PFSK-1 (cell line): ENCODE measurements at regions not wholly inside any gene's neighbourhood (a gene's known extent, or its start where the extent isn't known, plus 50 kb on each side); places are given as distances from the start of the nearest gene placed in this dataset.

Experiments used
- FOXP2 ChIP-seq: optimal IDR thresholded peaks from 2 replicates; pipeline ENCODE3; 2011; ENCODE audit warnings: borderline replicate concordance, control low read depth, inconsistent platforms; ENCODE audit not compliant: insufficient read depth; ENCODE audit errors: extremely low read length, extremely low read depth
- POLR2AphosphoS5 ChIP-seq: IDR thresholded peaks from 2 replicates; pipeline ENCODE4 v1.6.1; 2012; ENCODE audit warnings: low read depth, mild to moderate bottlenecking, control low read depth, low read length, moderate library complexity
- SIN3A ChIP-seq: IDR thresholded peaks from 2 replicates; pipeline ENCODE4 v1.6.1; 2012; ENCODE audit warnings: mild to moderate bottlenecking, low read length, moderate library complexity, borderline replicate concordance; ENCODE audit not compliant: insufficient read depth
- TAF1 ChIP-seq: IDR thresholded peaks from 2 replicates; pipeline ENCODE4 v1.6.1; 2012; ENCODE audit warnings: low read length, control low read depth, borderline replicate concordance; ENCODE audit not compliant: insufficient read depth
- TF ChIP-seq, protein P1 (sequence below), 2 experiments: IDR thresholded peaks; 2 replicates each; pipeline versions ENCODE4 v1.6.1 to v1.8.0; 2011 to 2012; ENCODE audit warnings: low read depth in 2 of 2, low read length in 2 of 2, control low read depth in 1 of 2, inconsistent platforms in 1 of 2, mild to moderate bottlenecking in 1 of 2, moderate library complexity in 1 of 2; ENCODE audit not compliant: insufficient read depth in 1 of 2

DNA sequence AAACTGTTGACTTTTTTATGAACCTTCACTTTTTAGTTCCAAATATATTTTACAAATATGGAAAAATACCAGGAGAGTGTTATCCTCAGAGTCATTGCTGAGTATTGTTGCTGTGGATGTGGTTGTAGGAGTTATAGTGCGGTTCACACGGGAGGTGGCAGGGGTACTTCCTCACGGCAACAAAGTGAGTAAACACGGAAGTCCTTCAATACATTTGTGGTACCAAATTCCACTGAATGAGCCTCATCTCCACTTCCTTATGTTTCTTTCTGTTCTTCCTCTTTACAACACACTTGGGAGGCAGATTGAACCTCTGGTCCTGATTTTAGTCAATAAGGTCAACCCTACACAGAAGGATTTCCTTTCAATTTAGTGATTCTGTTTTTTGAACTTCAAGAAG, 371.8 kb downstream of the BTBD3 start:
- no peak for TF ChIP-seq FOXP2
- TF ChIP-seq POLR2AphosphoS5: no peak
- TF ChIP-seq, protein P1, sequence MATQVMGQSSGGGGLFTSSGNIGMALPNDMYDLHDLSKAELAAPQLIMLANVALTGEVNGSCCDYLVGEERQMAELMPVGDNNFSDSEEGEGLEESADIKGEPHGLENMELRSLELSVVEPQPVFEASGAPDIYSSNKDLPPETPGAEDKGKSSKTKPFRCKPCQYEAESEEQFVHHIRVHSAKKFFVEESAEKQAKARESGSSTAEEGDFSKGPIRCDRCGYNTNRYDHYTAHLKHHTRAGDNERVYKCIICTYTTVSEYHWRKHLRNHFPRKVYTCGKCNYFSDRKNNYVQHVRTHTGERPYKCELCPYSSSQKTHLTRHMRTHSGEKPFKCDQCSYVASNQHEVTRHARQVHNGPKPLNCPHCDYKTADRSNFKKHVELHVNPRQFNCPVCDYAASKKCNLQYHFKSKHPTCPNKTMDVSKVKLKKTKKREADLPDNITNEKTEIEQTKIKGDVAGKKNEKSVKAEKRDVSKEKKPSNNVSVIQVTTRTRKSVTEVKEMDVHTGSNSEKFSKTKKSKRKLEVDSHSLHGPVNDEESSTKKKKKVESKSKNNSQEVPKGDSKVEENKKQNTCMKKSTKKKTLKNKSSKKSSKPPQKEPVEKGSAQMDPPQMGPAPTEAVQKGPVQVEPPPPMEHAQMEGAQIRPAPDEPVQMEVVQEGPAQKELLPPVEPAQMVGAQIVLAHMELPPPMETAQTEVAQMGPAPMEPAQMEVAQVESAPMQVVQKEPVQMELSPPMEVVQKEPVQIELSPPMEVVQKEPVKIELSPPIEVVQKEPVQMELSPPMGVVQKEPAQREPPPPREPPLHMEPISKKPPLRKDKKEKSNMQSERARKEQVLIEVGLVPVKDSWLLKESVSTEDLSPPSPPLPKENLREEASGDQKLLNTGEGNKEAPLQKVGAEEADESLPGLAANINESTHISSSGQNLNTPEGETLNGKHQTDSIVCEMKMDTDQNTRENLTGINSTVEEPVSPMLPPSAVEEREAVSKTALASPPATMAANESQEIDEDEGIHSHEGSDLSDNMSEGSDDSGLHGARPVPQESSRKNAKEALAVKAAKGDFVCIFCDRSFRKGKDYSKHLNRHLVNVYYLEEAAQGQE (IDR thresholded peaks at IDR 0.05; ENCODE audit: insufficient read depth in 1 of 2, low read depth in 2 of 2, low read length in 2 of 2): no peak
- no peak for TF ChIP-seq SIN3A
- TF ChIP-seq TAF1: no peak

GRCh38 chr20:12291386-12291785, 373.7 kb downstream of the BTBD3 start:
- TF ChIP-seq FOXP2: no peak
- TF ChIP-seq SIN3A: no peak
- TF ChIP-seq, protein P1 (IDR thresholded peaks at IDR 0.05; ENCODE audit: insufficient read depth in 1 of 2, low read depth in 2 of 2, low read length in 2 of 2): no peak
- no peak for TF ChIP-seq POLR2AphosphoS5
- no peak for TF ChIP-seq TAF1

DNA sequence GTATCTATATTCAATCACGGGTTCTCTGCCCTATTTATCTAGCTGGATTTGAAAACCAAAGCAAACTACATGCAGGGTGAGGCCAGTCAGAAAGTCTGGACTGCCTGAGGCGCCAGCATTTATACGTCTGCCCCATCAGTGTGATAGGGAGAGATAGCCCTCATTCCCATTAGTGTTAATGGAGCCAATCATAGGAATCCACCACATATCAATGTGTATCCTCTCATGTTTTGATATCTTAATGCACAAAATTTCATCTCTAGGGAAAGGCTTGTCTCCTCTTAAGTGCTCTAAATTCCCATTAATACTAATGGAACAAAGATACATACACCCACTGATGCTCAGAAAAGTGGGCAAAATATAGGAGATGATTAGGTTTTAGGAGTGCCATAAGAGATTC, 376.2 kb downstream of the BTBD3 start:
- TF ChIP-seq FOXP2: no peak
- no peak for TF ChIP-seq SIN3A
- no peak for TF ChIP-seq TAF1
- TF ChIP-seq POLR2AphosphoS5: no peak
- TF ChIP-seq, protein P1 (IDR thresholded peaks at IDR 0.05; ENCODE audit: insufficient read depth in 1 of 2, low read depth in 2 of 2, low read length in 2 of 2): no peak

DNA sequence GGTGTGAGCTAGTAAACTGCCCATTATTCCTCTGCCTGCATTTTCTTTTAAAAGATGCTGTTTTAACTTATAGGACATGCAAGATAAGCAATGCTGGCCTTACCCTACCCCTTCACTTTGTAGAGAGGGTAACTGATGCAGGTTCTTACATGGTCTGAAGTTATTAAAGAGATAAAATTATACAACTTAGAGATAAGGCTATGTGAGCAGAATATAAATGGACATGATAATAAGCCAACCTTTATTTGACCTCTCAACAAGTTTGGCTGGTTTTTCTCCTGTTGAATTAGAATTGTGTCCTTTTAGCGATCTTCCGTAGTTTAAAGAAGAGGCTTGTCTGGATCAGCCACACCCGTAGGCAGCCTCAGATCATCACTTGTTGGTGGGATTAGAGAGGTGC, 377.0 kb downstream of the BTBD3 start:
- TF ChIP-seq TAF1 (no peak), POLR2AphosphoS5 (no peak), FOXP2 (no peak), SIN3A (no peak)
- TF ChIP-seq, protein P1 (IDR thresholded peaks at IDR 0.05; ENCODE audit: insufficient read depth in 1 of 2, low read depth in 2 of 2, low read length in 2 of 2): no peak

DNA sequence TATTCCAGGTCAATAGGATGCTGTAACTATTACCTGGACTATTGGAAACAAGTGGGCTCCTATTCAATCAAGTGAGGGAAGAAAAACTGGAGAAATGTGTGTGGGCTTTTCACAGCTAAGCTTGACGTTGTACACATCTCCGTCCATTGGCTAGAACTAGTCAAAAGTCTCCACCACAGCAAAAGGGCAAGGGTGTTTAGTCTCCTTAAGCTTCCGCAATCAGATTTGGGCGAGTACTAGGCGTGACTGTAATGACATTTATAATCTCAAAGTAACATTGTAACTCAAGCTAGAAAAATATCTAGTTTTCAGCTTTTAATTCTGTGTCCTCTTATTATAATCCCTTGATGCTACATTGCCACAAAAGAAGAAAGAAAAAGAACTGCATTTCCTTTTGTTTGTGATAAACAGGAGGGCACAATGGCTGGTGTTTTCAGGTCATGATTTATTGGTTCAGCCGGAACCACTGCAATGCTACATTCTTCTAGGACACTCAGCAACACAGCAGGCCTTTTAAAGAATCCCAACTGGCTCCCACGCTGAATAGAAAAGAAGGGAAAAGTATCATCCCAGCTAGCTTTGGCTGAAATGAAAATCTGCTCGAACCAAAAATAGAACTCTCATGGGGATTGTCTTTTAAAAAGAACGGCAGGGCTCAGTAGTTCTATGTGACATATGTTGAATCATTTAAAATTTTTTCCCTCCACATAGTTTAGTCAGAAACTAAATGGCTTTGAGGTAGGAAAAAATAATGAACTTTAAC, 387.7 kb downstream of the BTBD3 start:
- TF ChIP-seq POLR2AphosphoS5 (no peak), SIN3A (no peak), TAF1 (no peak), FOXP2 (no peak)
- TF ChIP-seq, protein P1 (IDR thresholded peaks at IDR 0.05; ENCODE audit: insufficient read depth in 1 of 2, low read depth in 2 of 2, low read length in 2 of 2): no peak
